ENCODE measurements at regions not wholly inside any gene's neighbourhood (a gene's known extent, or its start where the extent isn't known, plus 50 kb on each side); places are given as distances from the start of the nearest gene placed in this dataset.

DNA sequence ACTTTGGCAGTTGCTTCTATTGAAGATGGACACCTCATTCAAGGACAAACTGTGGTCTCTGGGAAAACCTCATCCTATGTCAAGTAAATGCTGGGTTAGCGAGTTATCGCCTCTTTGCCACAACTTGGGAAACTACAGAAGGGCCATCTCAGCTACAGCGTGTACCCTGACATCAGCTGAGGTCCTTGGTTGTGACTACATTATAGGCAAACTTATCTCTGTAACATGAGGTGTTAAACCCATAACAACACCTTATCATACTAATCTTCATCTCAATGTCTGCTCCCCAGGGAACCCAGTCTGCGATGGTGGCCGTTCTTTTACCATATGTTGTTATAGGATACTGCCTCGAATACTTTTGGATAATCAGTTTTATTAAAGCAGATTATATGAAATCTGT is 1862.7 kb downstream of the STIM2 start:
- TF ChIP-seq EZH2phosphoT487 (IDR thresholded peaks at IDR 0.05; ENCODE audit: insufficient read depth, low read depth) (no peak), EZH2 (IDR thresholded peaks at IDR 0.05; ENCODE audit: insufficient read depth, poor library complexity, severe bottlenecking) (no peak)
